Panc1 (cell line): ENCODE measurements at regions not wholly inside any gene's neighbourhood (a gene's known extent, or its start where the extent isn't known, plus 50 kb on each side); places are given as distances from the start of the nearest gene placed in this dataset.

ENCODE experiments used
- ATAC-seq: fragments of 200-7000 bp; cut with Tn5 transposase; 2 replicates; pipeline ENCODE4 v1.9.1; 2020; ENCODE audit warnings: mild to moderate bottlenecking, moderate library complexity
- BruUV-seq: library from RNA; stranded (reverse); fragments of 400-500 nt; replicated peaks from 2 replicates; lab custom pipeline; 2021; lab: Mats Ljungman, UMichigan
- CTCF ChIA-PET: fragments of 300-600 bp; sonication (Branson Sonifier 250); formaldehyde crosslinking; loops from one replicate; lab custom pipeline; 2022; ENCODE audit warnings: antibody characterized with exemption; lab: Charles Lee
- POLR2A ChIA-PET: fragments of 300-600 bp; sonication (Branson Sonifier 250); formaldehyde crosslinking; loops from one replicate; lab custom pipeline; 2022; ENCODE audit warnings: antibody characterized with exemption; lab: Charles Lee
- DNase-seq: peaks from one replicate; pipeline ENCODE4 v3.0.0-alpha.2; 2010; ENCODE audit warnings: low read depth, low spot score
- H3K27ac ChIP-seq: 2 replicates; pipeline ENCODE4 v1.5.1; 2011; ENCODE audit warnings: mild to moderate bottlenecking, low read length, inconsistent platforms
- H3K27me3 ChIP-seq: fragments of 200-500 bp; sonication (Bioruptor generic); 2 replicates; pipeline ENCODE4 v1.6.0; 2014; ENCODE audit warnings: low read length, inconsistent platforms; ENCODE audit not compliant: control insufficient read depth, insufficient read depth
- H3K36me3 ChIP-seq: fragments of 200-500 bp; sonication (Bioruptor generic); 2 replicates; pipeline ENCODE4 v1.5.1; 2014; ENCODE audit warnings: inconsistent platforms, mild to moderate bottlenecking, low read length, moderate library complexity; ENCODE audit not compliant: control insufficient read depth, insufficient read depth
- H3K4me1 ChIP-seq: 2 replicates; pipeline ENCODE4 v1.5.1; 2011; ENCODE audit warnings: inconsistent platforms, mild to moderate bottlenecking, low read length, moderate library complexity; ENCODE audit not compliant: control insufficient read depth, insufficient read depth
- H3K4me3 ChIP-seq, 2 experiments: 2 replicates each; pipeline ENCODE4 v1.5.1; 2011 to 2012; ENCODE audit warnings: low read depth in 2 of 2, low read length in 2 of 2, mild to moderate bottlenecking in 2 of 2, inconsistent platforms in 1 of 2, moderate library complexity in 1 of 2
- H3K9me3 ChIP-seq: fragments of 200-500 bp; sonication (Bioruptor generic); 2 replicates; pipeline ENCODE4 v1.5.1; 2014; ENCODE audit warnings: low read depth, mild to moderate bottlenecking, inconsistent platforms, low read length, moderate library complexity; ENCODE audit not compliant: control insufficient read depth, insufficient read depth
- POLR2AphosphoS5 ChIP-seq: IDR thresholded peaks from 2 replicates; pipeline ENCODE4 v1.6.1; 2012; ENCODE audit warnings: mild to moderate bottlenecking, low read depth, low read length, moderate library complexity
- REST ChIP-seq, 2 experiments: IDR thresholded peaks; 2 replicates each; pipeline ENCODE4 v1.6.1; 2011 to 2012; ENCODE audit warnings: low read depth in 2 of 2, control low read depth in 1 of 2, low read length in 1 of 2, mild to moderate bottlenecking in 1 of 2, moderate library complexity in 1 of 2; ENCODE audit not compliant: insufficient read depth in 1 of 2
- SIN3A ChIP-seq: IDR thresholded peaks from 2 replicates; pipeline ENCODE4 v1.6.1; 2012; ENCODE audit warnings: low read depth, mild to moderate bottlenecking, low read length, moderate library complexity, borderline replicate concordance; ENCODE audit not compliant: insufficient read depth
- TCF7L2 ChIP-seq: IDR thresholded peaks from 2 replicates; pipeline ENCODE4 v1.6.1; 2011; ENCODE audit warnings: mild to moderate bottlenecking, low read depth, low read length, inconsistent platforms
- in situ Hi-C: cut with HindIII; loops from 2 replicates; pipeline ENCODE4 v1.10.0; 2016; ENCODE audit warnings: low sequenced_read_pairs, low pct_unique_long_range_greater_than_20kb
- intact Hi-C: fragments of 100-400 bp; cut with micrococcal nuclease; formaldehyde crosslinking; loops from one replicate; pipeline ENCODE4 v1.10.0; 2022; ENCODE audit not compliant: unreplicated experiment
- TF ChIP-seq, protein P1 (sequence below): fragments of 450-650 bp; IDR thresholded peaks from 2 replicates; pipeline ENCODE4 v1.5.1; 2017; ENCODE audit warnings: mild to moderate bottlenecking

DNA sequence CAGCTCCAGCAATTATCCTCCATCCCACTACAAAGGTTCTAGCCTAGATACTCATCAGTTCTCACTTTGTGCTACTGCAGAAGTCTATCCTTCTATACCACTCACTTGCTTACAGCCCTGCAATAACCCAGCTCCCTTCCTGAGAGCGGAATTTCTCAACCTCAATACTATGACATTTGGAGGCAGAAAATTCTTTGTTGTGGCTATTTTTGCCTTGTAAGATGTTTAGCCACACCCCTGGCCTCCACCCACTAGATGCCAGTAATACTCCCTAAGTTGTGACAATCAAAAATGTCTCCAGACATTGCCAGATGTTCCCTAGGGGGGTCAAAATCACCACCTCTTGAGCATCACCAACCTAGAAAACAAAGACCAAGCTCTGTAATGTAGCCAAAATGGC, 149.5 kb downstream of the QDPR start:
- no peak for ATAC-seq
- intact Hi-C loops = no loop called here
- H3K4me1 ChIP-seq = no peaks in the 10 kb centered on the region
- H3K27me3 ChIP-seq = no peaks in the 10 kb centered on the region
- CTCF ChIA-PET = no interaction called here
- in situ Hi-C loops = no loop called here
- no peak for DNase-seq
- POLR2A ChIA-PET = no interaction called here
- TF ChIP-seq TCF7L2 = no peak
- TF ChIP-seq POLR2AphosphoS5 = no peak
- TF ChIP-seq SIN3A = no peak
- TF ChIP-seq, protein P1, sequence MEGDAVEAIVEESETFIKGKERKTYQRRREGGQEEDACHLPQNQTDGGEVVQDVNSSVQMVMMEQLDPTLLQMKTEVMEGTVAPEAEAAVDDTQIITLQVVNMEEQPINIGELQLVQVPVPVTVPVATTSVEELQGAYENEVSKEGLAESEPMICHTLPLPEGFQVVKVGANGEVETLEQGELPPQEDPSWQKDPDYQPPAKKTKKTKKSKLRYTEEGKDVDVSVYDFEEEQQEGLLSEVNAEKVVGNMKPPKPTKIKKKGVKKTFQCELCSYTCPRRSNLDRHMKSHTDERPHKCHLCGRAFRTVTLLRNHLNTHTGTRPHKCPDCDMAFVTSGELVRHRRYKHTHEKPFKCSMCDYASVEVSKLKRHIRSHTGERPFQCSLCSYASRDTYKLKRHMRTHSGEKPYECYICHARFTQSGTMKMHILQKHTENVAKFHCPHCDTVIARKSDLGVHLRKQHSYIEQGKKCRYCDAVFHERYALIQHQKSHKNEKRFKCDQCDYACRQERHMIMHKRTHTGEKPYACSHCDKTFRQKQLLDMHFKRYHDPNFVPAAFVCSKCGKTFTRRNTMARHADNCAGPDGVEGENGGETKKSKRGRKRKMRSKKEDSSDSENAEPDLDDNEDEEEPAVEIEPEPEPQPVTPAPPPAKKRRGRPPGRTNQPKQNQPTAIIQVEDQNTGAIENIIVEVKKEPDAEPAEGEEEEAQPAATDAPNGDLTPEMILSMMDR = no peak
- TF ChIP-seq REST (IDR thresholded peaks at IDR 0.05; ENCODE audit: insufficient read depth in 1 of 2, low read depth in 2 of 2, low read length in 1 of 2) = no peak
- H3K9me3 ChIP-seq = no peaks in the 10 kb centered on the region
- H3K36me3 ChIP-seq = no peaks in the 10 kb centered on the region
- no TSS peak for BruUV-seq
- no peak overlapping the region for H3K27ac ChIP-seq
- H3K4me3 ChIP-seq = no peak overlapping the region

GRCh38 chr4:17358241-17358640, 153.6 kb downstream of the QDPR start:
- DNase-seq (no peak), ATAC-seq (no peak)
- no peaks in the 10 kb centered on the region for H3K27me3 ChIP-seq
- BruUV-seq = no TSS peak
- no peaks in the 10 kb centered on the region for H3K9me3 ChIP-seq
- no peak overlapping the region for H3K4me3 ChIP-seq
- no peaks in the 10 kb centered on the region for H3K36me3 ChIP-seq
- POLR2A ChIA-PET = no interaction called here
- in situ Hi-C loops = no loop called here
- no peak overlapping the region for H3K27ac ChIP-seq
- intact Hi-C loops = no loop called here
- no peaks in the 10 kb centered on the region for H3K4me1 ChIP-seq
- CTCF ChIA-PET = no interaction called here
- TF ChIP-seq, protein P1 = no peak
- TF ChIP-seq POLR2AphosphoS5 = no peak

- TF ChIP-seq POLR2AphosphoS5 (no peak), TCF7L2 (no peak), SIN3A (no peak), REST (IDR thresholded peaks at IDR 0.05; ENCODE audit: insufficient read depth in 1 of 2, low read depth in 2 of 2, low read length in 1 of 2) (no peak)
- TF ChIP-seq, protein P1 = no peak
- DNase-seq (no peak), ATAC-seq (no peak)
- ChIA-PET CTCF (no interaction called here), POLR2A (no interaction called here)
- Histone ChIP-seq H3K4me1 (no peaks in the 10 kb centered on the region), H3K36me3 (no peaks in the 10 kb centered on the region), H3K9me3 (no peaks in the 10 kb centered on the region), H3K27ac (no peak overlapping the region), H3K27me3 (no peaks in the 10 kb centered on the region), H3K4me3 (no peak overlapping the region)
- no TSS peak for BruUV-seq
- in situ Hi-C loops (no loop called here), intact Hi-C loops (no loop called here)
Measured at GRCh38 chr4:17356926-17357325, 155.0 kb downstream of the QDPR start.
